HCT116 (cell line): ENCODE measurements at regions not wholly inside any gene's neighbourhood (a gene's known extent, or its start where the extent isn't known, plus 50 kb on each side); places are given as distances from the start of the nearest gene placed in this dataset.

Experiments used
- ATAC-seq: fragments of 200-7000 bp; cut with Tn5 transposase; 2 replicates; pipeline ENCODE4 v1.9.1; 2020; ENCODE audit warnings: mild to moderate bottlenecking, moderate library complexity
- BruUV-seq: library from RNA; stranded (reverse); fragments of 400-500 nt; replicated peaks from 2 replicates; lab custom pipeline; 2021; lab: Mats Ljungman, UMichigan
- CTCF ChIA-PET: fragments of 300-600 bp; sonication (Branson Sonifier 250); formaldehyde crosslinking; loops from one replicate; lab custom pipeline; 2021; ENCODE audit warnings: antibody characterized with exemption; lab: Charles Lee
- POLR2A ChIA-PET: fragments of 300-600, 350-600 bp; sonication (Branson Sonifier 250); formaldehyde crosslinking; loops from one replicate; lab custom pipeline; 2021; ENCODE audit warnings: antibody characterized with exemption; lab: Charles Lee
- RAD21 ChIA-PET, 2 experiments: fragments of 300-600 bp; sonication (Branson Sonifier 250); formaldehyde crosslinking; loops; one replicate each; lab custom pipeline; 2023; ENCODE audit warnings: low total read pairs in 2 of 2; ENCODE audit not compliant: uncharacterized antibody in 2 of 2, unreplicated experiment in 2 of 2, low non-redundant PET in 1 of 2; lab: Charles Lee
- DNase-seq: peaks from one replicate; pipeline ENCODE4 v3.0.0-alpha.2; 2010; ENCODE audit warnings: low read depth, low spot score
- H2AFZ ChIP-seq: fragments of 200-600 bp; shearing (Covaris generic), sonication (generic); 2 replicates; pipeline ENCODE4 v1.6.1; 2017; ENCODE audit warnings: low read depth, mixed run types, mixed read lengths, antibody characterized with exemption, low read length; ENCODE audit not compliant: poor library complexity, severe bottlenecking
- H3K27ac ChIP-seq: 2 replicates; pipeline ENCODE4 v1.5.1; 2012; ENCODE audit warnings: low read depth, low read length
- H3K27me3 ChIP-seq: fragments of 200-600 bp; sonication (generic); 2 replicates; pipeline ENCODE4 v1.6.1; 2016; ENCODE audit warnings: mixed run types, low read length, mixed read lengths; ENCODE audit not compliant: insufficient read depth
- H3K36me3 ChIP-seq, 2 experiments: fragments of 200-500 bp in 1 of 2; fragments of 200-600 bp in 1 of 2; sonication (Bioruptor generic) in 1 of 2; sonication (generic) in 1 of 2; 2 replicates each; pipeline versions ENCODE4 v1.5.1 to v1.6.1; 2014 to 2016; ENCODE audit warnings: low read length in 2 of 2, inconsistent platforms in 1 of 2, mixed read lengths in 1 of 2, mixed run types in 1 of 2; ENCODE audit not compliant: insufficient read depth in 2 of 2, control insufficient read depth in 1 of 2
- H3K4me1 ChIP-seq, 2 experiments: fragments of 200-600 bp in 1 of 2; sonication (generic) in 1 of 2; 2 replicates each; pipeline versions ENCODE4 v1.5.1 to v1.6.1; 2012 to 2017; ENCODE audit warnings: low read length in 2 of 2, inconsistent platforms in 1 of 2, mild to moderate bottlenecking in 1 of 2, mixed read lengths in 1 of 2, mixed run types in 1 of 2, moderate library complexity in 1 of 2; ENCODE audit not compliant: insufficient read depth in 2 of 2, control insufficient read depth in 1 of 2
- H3K4me2 ChIP-seq: fragments of 200-600 bp; sonication (generic); 2 replicates; pipeline ENCODE4 v1.6.1; 2017; ENCODE audit warnings: mixed run types, low read length, mixed read lengths
- H3K4me3 ChIP-seq, 2 experiments: fragments of 200-600 bp in 1 of 2; sonication (generic) in 1 of 2; replicated peaks in 1 of 2; 2 replicates each; pipeline ENCODE4 v1.5.1; 2011 to 2016; ENCODE audit warnings: low read length in 2 of 2, control low read depth in 1 of 2, low read depth in 1 of 2, mild to moderate bottlenecking in 1 of 2, mixed read lengths in 1 of 2, mixed run types in 1 of 2
- H3K79me2 ChIP-seq: fragments of 200-600 bp; sonication (generic); 2 replicates; pipeline ENCODE4 v1.6.1; 2017; ENCODE audit warnings: mild to moderate bottlenecking, mixed run types, low read length, moderate library complexity, mixed read lengths; ENCODE audit not compliant: insufficient read depth
- H3K9ac ChIP-seq: fragments of 200-600 bp; sonication (generic); 2 replicates; pipeline ENCODE4 v1.6.1; 2016; ENCODE audit warnings: low read length, mixed read lengths
- H3K9me2 ChIP-seq: fragments of 200-600 bp; sonication (generic), shearing (Covaris generic); 2 replicates; pipeline ENCODE4 v1.6.1; 2017; ENCODE audit warnings: mixed run types, mild to moderate bottlenecking, moderate library complexity; ENCODE audit not compliant: insufficient read depth
- H3K9me3 ChIP-seq, 2 experiments: fragments of 200-500 bp in 1 of 2; fragments of 200-600 bp in 1 of 2; sonication (Bioruptor generic) in 1 of 2; sonication (generic) in 1 of 2; 2 replicates each; pipeline ENCODE4 v1.6.1; 2014 to 2017; ENCODE audit warnings: low read length in 2 of 2, mixed read lengths in 2 of 2, inconsistent platforms in 1 of 2, low read depth in 1 of 2, mild to moderate bottlenecking in 1 of 2, mixed run types in 1 of 2, moderate library complexity in 1 of 2; ENCODE audit not compliant: control insufficient read depth in 1 of 2, insufficient read depth in 1 of 2
- H4K20me1 ChIP-seq: fragments of 200-600 bp; sonication (generic), shearing (Covaris generic); 2 replicates; pipeline ENCODE4 v1.6.1; 2017; ENCODE audit warnings: mixed run types, mild to moderate bottlenecking, moderate library complexity; ENCODE audit not compliant: insufficient read depth
- EGR1 ChIP-seq: IDR thresholded peaks from 2 replicates; pipeline ENCODE4 v1.6.1; 2012; ENCODE audit warnings: low read depth
- POLR2A ChIP-seq: IDR thresholded peaks from 2 replicates; pipeline ENCODE4 v1.7.0; 2011; ENCODE audit warnings: borderline replicate concordance; ENCODE audit not compliant: insufficient read depth, insufficient read length; ENCODE audit errors: extremely low read depth
- POLR2AphosphoS5 ChIP-seq: IDR thresholded peaks from 2 replicates; pipeline ENCODE4 v1.6.1; 2011; ENCODE audit warnings: mild to moderate bottlenecking, low read depth, low read length, moderate library complexity
- RAD21 ChIP-seq: IDR thresholded peaks from 2 replicates; pipeline ENCODE4 v1.6.1; 2012; ENCODE audit warnings: low read depth, mild to moderate bottlenecking
- SRF ChIP-seq: IDR thresholded peaks from 2 replicates; pipeline ENCODE4 v1.6.1; 2012; ENCODE audit warnings: low read depth
- intact Hi-C: fragments of 100-400 bp; cut with micrococcal nuclease; formaldehyde crosslinking; loops from 2 replicates; pipeline ENCODE4 v1.10.0; 2022
- TF ChIP-seq, protein P1 (sequence below): IDR thresholded peaks from 2 replicates; pipeline ENCODE4 v1.6.1; 2012; ENCODE audit warnings: low read depth
- TF ChIP-seq, protein P2 (sequence below), 3 experiments: fragments of 200-600 bp in 1 of 3; sonication (generic) in 1 of 3; IDR thresholded peaks in 2 of 3; conservative IDR thresholded peaks in 1 of 3; 2 replicates each; pipeline ENCODE4 v1.5.1; 2012 to 2017; ENCODE audit warnings: low read depth in 2 of 3, low read length in 2 of 3, antibody characterized with exemption in 1 of 3, borderline replicate concordance in 1 of 3, control low read depth in 1 of 3, mild to moderate bottlenecking in 1 of 3, mixed read lengths in 1 of 3, mixed run types in 1 of 3, moderate library complexity in 1 of 3; ENCODE audit not compliant: insufficient read depth in 1 of 3

DNA sequence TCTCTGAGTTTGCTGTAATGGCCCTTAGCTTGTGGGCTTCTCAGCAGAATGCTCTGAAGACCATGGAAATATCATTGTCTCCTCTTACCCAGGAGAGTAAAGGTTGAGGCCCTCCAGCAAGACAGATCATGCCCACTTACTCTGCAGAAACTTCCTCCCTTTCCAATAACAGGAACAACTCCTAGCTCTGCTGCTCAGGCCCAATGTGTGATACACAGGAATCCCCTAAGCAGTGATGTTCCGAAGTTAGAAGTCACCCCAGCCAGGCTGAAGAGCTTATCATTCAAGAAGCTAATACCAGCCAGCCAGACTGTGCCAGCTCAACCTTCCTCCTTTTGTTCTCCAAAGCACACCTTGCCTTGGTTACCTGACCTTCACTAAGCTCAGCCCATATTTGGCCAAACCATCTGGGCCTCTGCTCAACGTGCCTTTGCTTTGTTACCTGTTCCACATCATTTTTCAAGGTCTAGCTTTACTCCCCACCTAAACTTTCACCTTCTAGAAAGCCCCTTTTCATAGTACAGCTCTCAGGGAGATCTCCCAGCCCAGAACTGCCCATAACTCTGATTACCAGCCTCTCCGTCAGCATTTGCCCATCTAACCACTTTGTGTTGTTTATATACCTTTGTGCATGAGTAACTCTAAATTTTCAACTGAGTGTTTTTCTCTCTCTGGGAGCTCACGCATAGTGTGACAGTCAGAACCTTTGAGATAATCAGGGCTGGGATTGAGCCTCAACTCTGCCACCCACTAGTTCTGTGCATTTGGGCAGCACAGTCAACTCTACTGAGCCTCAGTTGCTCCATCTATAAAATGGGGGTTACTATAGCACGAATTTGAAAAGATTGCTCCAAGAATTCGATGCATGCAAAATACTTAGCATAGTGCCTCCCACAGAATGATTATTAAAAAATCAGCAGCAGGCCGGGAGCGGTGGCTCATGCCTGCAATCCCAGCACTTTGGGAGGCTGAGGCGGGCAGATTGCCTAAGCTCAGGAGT is 107.6 kb upstream of the CPEB4 start:
- Histone ChIP-seq H4K20me1 (no peaks in the 10 kb centered on the region), H3K9ac (no peak overlapping the region), H3K9me3 (no peaks in the 10 kb centered on the region), H3K27me3 (no peaks in the 10 kb centered on the region; the same call in 1 of the 2 replicates), H3K9me2 (no peaks in the 10 kb centered on the region), H3K27ac (no peak overlapping the region), H3K4me1 (peaks cover 8 to 20% of the 10 kb centered on the region in 2 experiments; a peak in 3 of 4 replicates), H3K79me2 (no peaks in the 10 kb centered on the region), H2AFZ (no peak overlapping the region), H3K4me2 (no peak overlapping the region), H3K4me3 (no peak overlapping the region), H3K36me3 (no peaks in the 10 kb centered on the region)
- DNase-seq: no peak
- TF ChIP-seq POLR2AphosphoS5 (no peak), RAD21 (no peak), POLR2A (no peak), EGR1 (no peak), SRF (no peak)
- TF ChIP-seq, protein P1, sequence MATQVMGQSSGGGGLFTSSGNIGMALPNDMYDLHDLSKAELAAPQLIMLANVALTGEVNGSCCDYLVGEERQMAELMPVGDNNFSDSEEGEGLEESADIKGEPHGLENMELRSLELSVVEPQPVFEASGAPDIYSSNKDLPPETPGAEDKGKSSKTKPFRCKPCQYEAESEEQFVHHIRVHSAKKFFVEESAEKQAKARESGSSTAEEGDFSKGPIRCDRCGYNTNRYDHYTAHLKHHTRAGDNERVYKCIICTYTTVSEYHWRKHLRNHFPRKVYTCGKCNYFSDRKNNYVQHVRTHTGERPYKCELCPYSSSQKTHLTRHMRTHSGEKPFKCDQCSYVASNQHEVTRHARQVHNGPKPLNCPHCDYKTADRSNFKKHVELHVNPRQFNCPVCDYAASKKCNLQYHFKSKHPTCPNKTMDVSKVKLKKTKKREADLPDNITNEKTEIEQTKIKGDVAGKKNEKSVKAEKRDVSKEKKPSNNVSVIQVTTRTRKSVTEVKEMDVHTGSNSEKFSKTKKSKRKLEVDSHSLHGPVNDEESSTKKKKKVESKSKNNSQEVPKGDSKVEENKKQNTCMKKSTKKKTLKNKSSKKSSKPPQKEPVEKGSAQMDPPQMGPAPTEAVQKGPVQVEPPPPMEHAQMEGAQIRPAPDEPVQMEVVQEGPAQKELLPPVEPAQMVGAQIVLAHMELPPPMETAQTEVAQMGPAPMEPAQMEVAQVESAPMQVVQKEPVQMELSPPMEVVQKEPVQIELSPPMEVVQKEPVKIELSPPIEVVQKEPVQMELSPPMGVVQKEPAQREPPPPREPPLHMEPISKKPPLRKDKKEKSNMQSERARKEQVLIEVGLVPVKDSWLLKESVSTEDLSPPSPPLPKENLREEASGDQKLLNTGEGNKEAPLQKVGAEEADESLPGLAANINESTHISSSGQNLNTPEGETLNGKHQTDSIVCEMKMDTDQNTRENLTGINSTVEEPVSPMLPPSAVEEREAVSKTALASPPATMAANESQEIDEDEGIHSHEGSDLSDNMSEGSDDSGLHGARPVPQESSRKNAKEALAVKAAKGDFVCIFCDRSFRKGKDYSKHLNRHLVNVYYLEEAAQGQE: no peak
- TF ChIP-seq, protein P2, sequence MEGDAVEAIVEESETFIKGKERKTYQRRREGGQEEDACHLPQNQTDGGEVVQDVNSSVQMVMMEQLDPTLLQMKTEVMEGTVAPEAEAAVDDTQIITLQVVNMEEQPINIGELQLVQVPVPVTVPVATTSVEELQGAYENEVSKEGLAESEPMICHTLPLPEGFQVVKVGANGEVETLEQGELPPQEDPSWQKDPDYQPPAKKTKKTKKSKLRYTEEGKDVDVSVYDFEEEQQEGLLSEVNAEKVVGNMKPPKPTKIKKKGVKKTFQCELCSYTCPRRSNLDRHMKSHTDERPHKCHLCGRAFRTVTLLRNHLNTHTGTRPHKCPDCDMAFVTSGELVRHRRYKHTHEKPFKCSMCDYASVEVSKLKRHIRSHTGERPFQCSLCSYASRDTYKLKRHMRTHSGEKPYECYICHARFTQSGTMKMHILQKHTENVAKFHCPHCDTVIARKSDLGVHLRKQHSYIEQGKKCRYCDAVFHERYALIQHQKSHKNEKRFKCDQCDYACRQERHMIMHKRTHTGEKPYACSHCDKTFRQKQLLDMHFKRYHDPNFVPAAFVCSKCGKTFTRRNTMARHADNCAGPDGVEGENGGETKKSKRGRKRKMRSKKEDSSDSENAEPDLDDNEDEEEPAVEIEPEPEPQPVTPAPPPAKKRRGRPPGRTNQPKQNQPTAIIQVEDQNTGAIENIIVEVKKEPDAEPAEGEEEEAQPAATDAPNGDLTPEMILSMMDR (IDR thresholded peaks at IDR 0.05 in 2 of 3, conservative IDR thresholded peaks at IDR 0.05 in 1 of 3; ENCODE audit: borderline replicate concordance in 1 of 3, insufficient read depth in 1 of 3, low read depth in 2 of 3, low read length in 2 of 3): no peak
- BruUV-seq: no TSS peak
- no peak for ATAC-seq
- CTCF ChIA-PET: interaction anchor here (0.6 kb wide), 1 partner anchor 1716 kb away, joined by 3 read pairs; no protein-coding TSS in a partner anchor
- RAD21 ChIA-PET: interaction anchor here in 1 of 2 experiments (0.7 kb wide), 1 partner anchor 135 kb away, joined by 3 read pairs; no protein-coding TSS in a partner anchor
- intact Hi-C loops: no loop called here
- POLR2A ChIA-PET: no interaction called here
